SK-N-SH (cell line): ENCODE measurements at regions not wholly inside any gene's neighbourhood (a gene's known extent, or its start where the extent isn't known, plus 50 kb on each side); places are given as distances from the start of the nearest gene placed in this dataset.

Experiments
- CTCF ChIA-PET: fragments of 300-600, 350-600 bp; formaldehyde crosslinking; extraction: SDS; loops from one replicate; lab custom pipeline; 2021; lab: Yijun Ruan, JAX
- POLR2A ChIA-PET: fragments of 350-600 bp; sonication (Branson Sonifier 250); formaldehyde crosslinking; extraction: SDS; loops from one replicate; lab custom pipeline; 2020; ENCODE audit warnings: antibody characterized with exemption, inconsistent platforms; lab: Yijun Ruan, JAX
- DNase-seq: peaks from one replicate; pipeline ENCODE4 v3.0.0; 2012
- H2AFZ ChIP-seq: fragments of 200-600 bp; sonication (generic); 2 replicates; pipeline ENCODE4 v1.8.1; 2016; ENCODE audit warnings: antibody characterized with exemption, mild to moderate bottlenecking, low read depth
- H3F3A ChIP-seq: fragments of 200-600 bp; sonication (generic); replicated peaks from 2 replicates; pipeline ENCODE3; 2016; ENCODE audit warnings: antibody characterized with exemption, mild to moderate bottlenecking; ENCODE audit not compliant: insufficient read depth
- H3K27ac ChIP-seq, 2 experiments: fragments of 200-500 bp in 1 of 2; fragments of 200-600 bp in 1 of 2; sonication (Bioruptor generic) in 1 of 2; sonication (generic), shearing (Covaris generic) in 1 of 2; 2 replicates each; pipeline versions ENCODE4 v1.5.1 to v1.6.1; 2014 to 2016; ENCODE audit warnings: low read depth in 2 of 2, inconsistent platforms in 1 of 2, low read length in 1 of 2, mild to moderate bottlenecking in 1 of 2, mixed read lengths in 1 of 2
- H3K27me3 ChIP-seq: fragments of 200-600 bp; sonication (generic), shearing (Covaris generic); 2 replicates; pipeline ENCODE4 v1.6.1; 2016; ENCODE audit warnings: mixed run types; ENCODE audit not compliant: insufficient read depth
- H3K36me3 ChIP-seq, 2 experiments: fragments of 200-500 bp in 1 of 2; fragments of 200-600 bp in 1 of 2; sonication (Bioruptor generic) in 1 of 2; sonication (generic) in 1 of 2; replicated peaks in 1 of 2; 2 replicates each; pipeline versions ENCODE3 to v1.5.1; 2014 to 2016; ENCODE audit warnings: low read length in 1 of 2, mild to moderate bottlenecking in 1 of 2; ENCODE audit not compliant: insufficient read depth in 2 of 2, control insufficient read depth in 1 of 2
- H3K4me1 ChIP-seq, 2 experiments: fragments of 200-500 bp in 1 of 2; fragments of 200-600 bp in 1 of 2; sonication (Bioruptor generic) in 1 of 2; sonication (generic), shearing (Covaris generic) in 1 of 2; 2 replicates each; pipeline versions ENCODE4 v1.5.1 to v1.6.1; 2014 to 2016; ENCODE audit warnings: low read depth in 1 of 2, low read length in 1 of 2, mixed run types in 1 of 2; ENCODE audit not compliant: insufficient read depth in 2 of 2, control insufficient read depth in 1 of 2
- H3K4me2 ChIP-seq: fragments of 200-600 bp; sonication (generic), shearing (Covaris generic); 2 replicates; pipeline ENCODE4 v1.6.1; 2017; ENCODE audit warnings: mixed run types
- H3K4me3 ChIP-seq, 2 experiments: fragments of 200-500 bp in 1 of 2; fragments of 200-600 bp in 1 of 2; sonication (Bioruptor generic) in 1 of 2; sonication (generic), shearing (Covaris generic) in 1 of 2; 2 replicates each; pipeline versions ENCODE4 v1.5.1 to v1.8.1; 2014 to 2016; ENCODE audit warnings: low read depth in 2 of 2, inconsistent platforms in 1 of 2, low read length in 1 of 2, mild to moderate bottlenecking in 1 of 2, mixed read lengths in 1 of 2, moderate library complexity in 1 of 2
- H3K79me2 ChIP-seq: fragments of 200-600 bp; sonication (generic); 2 replicates; pipeline ENCODE4 v1.8.1; 2017; ENCODE audit warnings: mild to moderate bottlenecking; ENCODE audit not compliant: insufficient read depth
- H3K9ac ChIP-seq: fragments of 200-600 bp; sonication (generic); 2 replicates; pipeline ENCODE4 v1.6.1; 2017; ENCODE audit warnings: mixed run types
- H3K9me2 ChIP-seq: fragments of 200-600 bp; sonication (generic); 2 replicates; pipeline ENCODE4 v1.6.1; 2017; ENCODE audit warnings: mixed run types
- H3K9me3 ChIP-seq: fragments of 200-600 bp; sonication (generic); 2 replicates; pipeline ENCODE4 v1.6.1; 2017; ENCODE audit warnings: mixed run types, mild to moderate bottlenecking, moderate library complexity
- H4K20me1 ChIP-seq: fragments of 200-600 bp; sonication (generic); 2 replicates; pipeline ENCODE4 v1.6.1; 2017; ENCODE audit warnings: mild to moderate bottlenecking, mixed run types; ENCODE audit not compliant: insufficient read depth
- CHD2 ChIP-seq: fragments of 150-350 bp; IDR thresholded peaks from 2 replicates; pipeline ENCODE4 v1.6.1; 2018; ENCODE audit warnings: low read length; ENCODE audit not compliant: partially characterized antibody
- CTCF ChIP-seq: fragments of 200-600 bp; sonication (generic); IDR thresholded peaks from 2 replicates; pipeline ENCODE4 v1.6.1; 2017; ENCODE audit warnings: antibody characterized with exemption, mild to moderate bottlenecking, moderate library complexity
- ELF1 ChIP-seq: IDR thresholded peaks from 2 replicates; pipeline ENCODE4 v1.4.0; 2012
- EP300 ChIP-seq, 2 experiments: IDR thresholded peaks; 2 replicates each; pipeline versions ENCODE4 v1.4.0 to v1.6.1; 2012; ENCODE audit warnings: borderline replicate concordance in 1 of 2, low read depth in 1 of 2, low read length in 1 of 2
- EZH2phosphoT487 ChIP-seq: fragments of 200-600 bp; sonication (generic); IDR thresholded peaks from 2 replicates; pipeline ENCODE4 v1.6.1; 2017; ENCODE audit warnings: low read depth, mixed run types, mild to moderate bottlenecking, antibody characterized with exemption, moderate library complexity, borderline replicate concordance
- FOSL2 ChIP-seq: IDR thresholded peaks from 2 replicates; pipeline ENCODE4 v1.4.0; 2012; ENCODE audit warnings: low read depth, mild to moderate bottlenecking, moderate library complexity, borderline replicate concordance
- FOXM1 ChIP-seq: IDR thresholded peaks from 2 replicates; pipeline ENCODE4 v1.4.0; 2012; ENCODE audit warnings: low read depth, mild to moderate bottlenecking
- GABPA ChIP-seq: IDR thresholded peaks from 2 replicates; pipeline ENCODE4 v1.4.0; 2012; ENCODE audit warnings: low read depth, mild to moderate bottlenecking
- GATA2 ChIP-seq: sonication (generic); formaldehyde crosslinking; IDR thresholded peaks from 2 replicates; pipeline ENCODE4 v1.5.0; 2020; ENCODE audit warnings: mild to moderate bottlenecking, missing genetic modification reagents
- JUND ChIP-seq: IDR thresholded peaks from 2 replicates; pipeline ENCODE4 v1.4.0; 2012
- MAX ChIP-seq: IDR thresholded peaks from 2 replicates; pipeline ENCODE4 v1.4.0; 2012; ENCODE audit warnings: low read depth
- NRF1 ChIP-seq: IDR thresholded peaks from 2 replicates; pipeline ENCODE4 v1.6.1; 2012; ENCODE audit warnings: low read depth, mild to moderate bottlenecking, low read length
- PBX3 ChIP-seq: IDR thresholded peaks from 2 replicates; pipeline ENCODE4; 2012
- RCOR1 ChIP-seq: fragments of 150-350 bp; IDR thresholded peaks from 2 replicates; pipeline ENCODE4 v1.6.1; 2017; ENCODE audit warnings: antibody characterized with exemption, low read length
- REST ChIP-seq: IDR thresholded peaks from 2 replicates; pipeline ENCODE4 v1.6.1; 2012; ENCODE audit warnings: mild to moderate bottlenecking, low read depth, low read length, moderate library complexity
- RFX5 ChIP-seq: IDR thresholded peaks from 2 replicates; pipeline ENCODE4 v1.6.1; 2012; ENCODE audit warnings: mild to moderate bottlenecking, improper control_type of control experiment, low read length
- RXRA ChIP-seq: IDR thresholded peaks from 2 replicates; pipeline ENCODE4 v1.4.0; 2012; ENCODE audit warnings: low read depth, mild to moderate bottlenecking, borderline replicate concordance
- SIN3A ChIP-seq: IDR thresholded peaks from 2 replicates; pipeline ENCODE4 v1.6.1; 2012; ENCODE audit warnings: low read depth, mild to moderate bottlenecking, low read length, moderate library complexity, borderline replicate concordance
- TAF1 ChIP-seq: IDR thresholded peaks from 2 replicates; pipeline ENCODE4 v1.6.1; 2012; ENCODE audit warnings: low read depth, mild to moderate bottlenecking, low read length, moderate library complexity, borderline replicate concordance
- WGBS: methylation state at CpG from one replicate; pipeline ENCODE4 v1.1.6; 2017; ENCODE audit warnings: low lambda C conversion rate; 5-methylcytosine and 5-hydroxymethylcytosine counted together

- H3K79me2 ChIP-seq = no peaks in the 10 kb centered on the region
- CTCF ChIA-PET = interaction anchor here (1.4 to 3.6 kb wide), 4 partner anchors 8 to 19 kb away, joined by 3 to 28 read pairs (median 7); no protein-coding TSS in a partner anchor
- H3K4me1 ChIP-seq = peaks cover 0 to 10% of the 10 kb centered on the region in 2 experiments; a peak in 1 of 4 replicates
- H3K9me2 ChIP-seq = no peaks in the 10 kb centered on the region
- H3F3A ChIP-seq = no peaks in the 10 kb centered on the region
- H3K27me3 ChIP-seq = no peaks in the 10 kb centered on the region
- WGBS = 78% methylated on average over 5 of the region's 5 CpGs
- H3K9me3 ChIP-seq = no peaks in the 10 kb centered on the region
- no peak overlapping the region for H3K4me3 ChIP-seq
- no peak for DNase-seq
- H3K27ac ChIP-seq = no peak overlapping the region
- no peaks in the 10 kb centered on the region for H4K20me1 ChIP-seq
- no peak for TF ChIP-seq RCOR1
- TF ChIP-seq EZH2phosphoT487 = no peak
- TF ChIP-seq CTCF = no peak
- TF ChIP-seq ELF1 = no peak
- no peak for TF ChIP-seq SIN3A
- TF ChIP-seq PBX3 = no peak
- no peak for TF ChIP-seq EP300 (IDR thresholded peaks at IDR 0.05; ENCODE audit: borderline replicate concordance in 1 of 2, low read depth in 1 of 2, low read length in 1 of 2)
- TF ChIP-seq TAF1 = no peak
- no peak for TF ChIP-seq RFX5
- no peak for TF ChIP-seq FOSL2
- no peak for TF ChIP-seq FOXM1
- TF ChIP-seq JUND = no peak
- no peak for TF ChIP-seq GATA2 (CRISPR knock-in tag)
- no peak for TF ChIP-seq GABPA
- TF ChIP-seq CHD2 = no peak
- TF ChIP-seq REST = no peak
- no peak for TF ChIP-seq RXRA
- TF ChIP-seq NRF1 = no peak
- TF ChIP-seq MAX = no peak
- POLR2A ChIA-PET = no interaction called here
- no peak overlapping the region for H2AFZ ChIP-seq
- no peak overlapping the region for H3K9ac ChIP-seq
- no peak overlapping the region for H3K4me2 ChIP-seq
- H3K36me3 ChIP-seq = no peaks in the 10 kb centered on the region
Observed at GRCh38 chr10:46236941-46237681, 49.7 kb upstream of the ANTXRL start.
